ENCODE measurements at regions not wholly inside any gene's neighbourhood (a gene's known extent, or its start where the extent isn't known, plus 50 kb on each side); places are given as distances from the start of the nearest gene placed in this dataset.

- H3K36me3 ChIP-seq (ENCODE audit: control insufficient read depth in 2 of 2, insufficient read depth in 1 of 2, low read length in 2 of 2), result no peaks in the 10 kb centered on the region
- CTCF ChIA-PET, result interaction anchor here (1.0 to 1.5 kb wide), 2 partner anchors 12 to 471 kb away, joined by 3 to 4 read pairs; no protein-coding TSS in a partner anchor
- no peak for TF ChIP-seq PRDM10 (tag by site-specific recombination; IDR thresholded peaks at IDR 0.05)
- no peak for TF ChIP-seq PRDM1 (tag by site-specific recombination; IDR thresholded peaks at IDR 0.05)
- TF ChIP-seq ZNF792 (tag by site-specific recombination; IDR thresholded peaks at IDR 0.05), result no peak
- no peak for TF ChIP-seq ZNF391 (tag by site-specific recombination; IDR thresholded peaks at IDR 0.05; ENCODE audit: borderline replicate concordance, low read depth)
- H3K27ac ChIP-seq (ENCODE audit: extremely low read depth, low read depth, low read length), result no peak overlapping the region
- no peaks in the 10 kb centered on the region for H3K9me3 ChIP-seq (ENCODE audit: control insufficient read depth, insufficient read depth, low read depth, low read length)
- POLR2A ChIA-PET, result no interaction called here
- no peak overlapping the region for H3K4me3 ChIP-seq (ENCODE audit: low read depth, low read length)
- H3K4me1 ChIP-seq (ENCODE audit: control insufficient read depth, insufficient read depth, low read length), result no peaks in the 10 kb centered on the region
Measured at GRCh38 chr22:44557064-44557748, 59.2 kb upstream of the RTL6 start.

GRCh38 chr22:44555597-44555996 lies 57.6 kb upstream of the RTL6 start:
- Histone ChIP-seq H3K4me3 (ENCODE audit: low read depth, low read length) (no peak overlapping the region), H3K36me3 (ENCODE audit: control insufficient read depth in 2 of 2, insufficient read depth in 1 of 2, low read length in 2 of 2) (no peaks in the 10 kb centered on the region), H3K27ac (ENCODE audit: extremely low read depth, low read depth, low read length) (no peak overlapping the region), H3K9me3 (ENCODE audit: control insufficient read depth, insufficient read depth, low read depth, low read length) (no peaks in the 10 kb centered on the region), H3K4me1 (ENCODE audit: control insufficient read depth, insufficient read depth, low read length) (no peaks in the 10 kb centered on the region)
- ChIA-PET CTCF (no interaction called here), POLR2A (no interaction called here)
- TF ChIP-seq PRDM1 (tag by site-specific recombination; IDR thresholded peaks at IDR 0.05) (peak; percentile 60; the same call in 1 of the 2 replicates), ZNF366 (tag by site-specific recombination; conservative IDR thresholded peaks at IDR 0.05) (peak; percentile 71), SCRT2 (tag by site-specific recombination; IDR thresholded peaks at IDR 0.05) (peak; percentile 12; the same call in 1 of the 2 replicates), ZNF571 (tag by site-specific recombination; IDR thresholded peaks at IDR 0.05) (no peak)

- H3K36me3 ChIP-seq (ENCODE audit: control insufficient read depth in 2 of 2, insufficient read depth in 1 of 2, low read length in 2 of 2), result no peaks in the 10 kb centered on the region
- TF ChIP-seq PRDM2 (tag by site-specific recombination; IDR thresholded peaks at IDR 0.05; ENCODE audit: borderline replicate concordance) (no peak), ZNF280D (tag by site-specific recombination; IDR thresholded peaks at IDR 0.05) (no peak), ZNF394 (tag by site-specific recombination; IDR thresholded peaks at IDR 0.05; ENCODE audit: borderline replicate concordance) (no peak), MYNN (tag by site-specific recombination; IDR thresholded peaks at IDR 0.05; ENCODE audit: borderline replicate concordance) (no peak), ZNF645 (tag by site-specific recombination; IDR thresholded peaks at IDR 0.05) (no peak), ZNF24 (tag by site-specific recombination; IDR thresholded peaks at IDR 0.05) (no peak), ZIC2 (tag by site-specific recombination; IDR thresholded peaks at IDR 0.05) (no peak), GFI1B (tag by site-specific recombination; IDR thresholded peaks at IDR 0.05) (no peak), ZNF626 (tag by site-specific recombination; IDR thresholded peaks at IDR 0.05) (no peak), ZNF596 (tag by site-specific recombination; IDR thresholded peaks at IDR 0.05) (no peak)
Measured at GRCh38 chr22:44555046-44555445, 57.0 kb upstream of the RTL6 start.

More at GRCh38 chr22:44555046-44555445, 57.0 kb upstream of the RTL6 start:
- no peaks in the 10 kb centered on the region for H3K9me3 ChIP-seq (ENCODE audit: control insufficient read depth, insufficient read depth, low read depth, low read length)
- H3K4me1 ChIP-seq (ENCODE audit: control insufficient read depth, insufficient read depth, low read length), result no peaks in the 10 kb centered on the region
- CTCF ChIA-PET, result no interaction called here
- POLR2A ChIA-PET, result no interaction called here
- no peak overlapping the region for H3K27ac ChIP-seq (ENCODE audit: extremely low read depth, low read depth, low read length)
- no peak overlapping the region for H3K4me3 ChIP-seq (ENCODE audit: low read depth, low read length)
